DMS53 treated with DMSO at 0.1 percent for 48 hours (cell line): ENCODE measurements at regions not wholly inside any gene's neighbourhood (a gene's known extent, or its start where the extent isn't known, plus 50 kb on each side); places are given as distances from the start of the nearest gene placed in this dataset.
"Not testable (repeated sequence)": the region's sequence is repeated elsewhere in the genome, so short reads cannot be mapped to it uniquely, and the experiment has no call there.

Experiments used
- DNase-seq: peaks from one replicate; lab custom pipeline; 2025; ENCODE audit not compliant: unreplicated experiment; lab: John Stamatoyannopoulos, UW

GRCh38 chr4:104002318-104002717, 282.5 kb upstream of the TACR3 start:
- DNase-seq = not testable (repeated sequence)

GRCh38 chr4:103998756-103999155, 279.0 kb upstream of the TACR3 start:
- no peak for DNase-seq

GRCh38 chr4:103996637-103997036, 276.9 kb upstream of the TACR3 start:
- DNase-seq = peak; percentile 77

- DNase-seq = peak; percentile 58
These were observed 276.3 kb upstream of the TACR3 start for GRCh38 chr4:103996064-103996463.

- peak; percentile 13 for DNase-seq
These were observed 274.3 kb upstream of the TACR3 start for GRCh38 chr4:103994059-103994458.

- DNase-seq = no peak
These were observed 262.7 kb upstream of the TACR3 start for GRCh38 chr4:103982454-103982853.

- DNase-seq = peak; percentile 1
These were observed 228.6 kb upstream of the TACR3 start for GRCh38 chr4:103948244-103949018.

GRCh38 chr4:103947617-103948016, 227.8 kb upstream of the TACR3 start:
- no peak for DNase-seq

GRCh38 chr4:103946621-103947268, 227.0 kb upstream of the TACR3 start:
- not testable (repeated sequence) for DNase-seq

GRCh38 chr4:103938488-103938887, 218.7 kb upstream of the TACR3 start:
- no peak for DNase-seq

- no peak for DNase-seq
These were observed 216.9 kb upstream of the TACR3 start for GRCh38 chr4:103936653-103937145.

- DNase-seq = peak; percentile 38
These were observed 214.5 kb upstream of the TACR3 start for GRCh38 chr4:103934178-103934789.

- DNase-seq = no peak
These were observed 208.6 kb upstream of the TACR3 start for GRCh38 chr4:103928370-103928769.

- no peak for DNase-seq
These were observed 203.8 kb upstream of the TACR3 start for GRCh38 chr4:103923551-103923950.

GRCh38 chr4:103918214-103918613, 198.4 kb upstream of the TACR3 start:
- DNase-seq = no peak

- peak; percentile 6 for DNase-seq
These were observed 195.6 kb upstream of the TACR3 start for GRCh38 chr4:103915224-103915869.

- DNase-seq = no peak
These were observed 187.6 kb upstream of the TACR3 start for GRCh38 chr4:103907414-103907813.

GRCh38 chr4:103904123-103904522, 184.3 kb upstream of the TACR3 start:
- no peak for DNase-seq

GRCh38 chr4:103902730-103903129, 182.9 kb upstream of the TACR3 start:
- no peak for DNase-seq

- DNase-seq = no peak
These were observed 176.2 kb upstream of the TACR3 start for GRCh38 chr4:103895876-103896465.

GRCh38 chr4:103892586-103892985, 172.8 kb upstream of the TACR3 start:
- no peak for DNase-seq
